Keratinocyte (primary cell): ENCODE measurements at regions not wholly inside any gene's neighbourhood (a gene's known extent, or its start where the extent isn't known, plus 50 kb on each side); places are given as distances from the start of the nearest gene placed in this dataset.

Source experiments
- DNase-seq: peaks from one replicate; pipeline ENCODE4 v3.0.0-alpha.2; 2011; ENCODE audit warnings: low read depth, missing footprints, low spot score
- FAIRE-seq: peaks from 2 replicates; lab custom pipeline; 2011; peaks lifted over from hg19 to GRCh38; lab: Jason Lieb, UNC
- H2AFZ ChIP-seq: 2 replicates; pipeline ENCODE4 v1.6.0; 2012; ENCODE audit warnings: low read length, control low read depth, inconsistent platforms; ENCODE audit not compliant: control insufficient read depth
- H3K27ac ChIP-seq: 2 replicates; pipeline ENCODE4 v1.5.1; 2011; ENCODE audit warnings: low read length; ENCODE audit not compliant: control insufficient read depth, insufficient read depth
- H3K27me3 ChIP-seq: 3 replicates; pipeline ENCODE4 v1.6.0; 2011; ENCODE audit warnings: low read length; ENCODE audit not compliant: control insufficient read depth, insufficient read depth; ENCODE audit errors: extremely low read depth
- H3K36me3 ChIP-seq, 2 experiments: 2 replicates in 1 of 2; 3 replicates in 1 of 2; pipeline ENCODE4 v1.5.1; 2011; ENCODE audit warnings: low read length in 2 of 2, mild to moderate bottlenecking in 1 of 2; ENCODE audit not compliant: control insufficient read depth in 2 of 2, insufficient read depth in 2 of 2; ENCODE audit errors: extremely low read depth in 1 of 2
- H3K4me1 ChIP-seq: 3 replicates; pipeline ENCODE4 v1.5.1; 2011; ENCODE audit warnings: low read length; ENCODE audit not compliant: control insufficient read depth, insufficient read depth; ENCODE audit errors: extremely low read depth
- H3K4me2 ChIP-seq: 3 replicates; pipeline ENCODE4 v1.6.0; 2011; ENCODE audit warnings: low read depth, low read length; ENCODE audit not compliant: control insufficient read depth, insufficient read depth; ENCODE audit errors: extremely low read depth
- H3K4me3 ChIP-seq, 3 experiments: fragments of 200-600 bp in 1 of 3; sonication (generic) in 1 of 3; 2 replicates in 2 of 3; 3 replicates in 1 of 3; pipeline ENCODE4 v1.5.1; 2011 to 2016; ENCODE audit warnings: low read length in 3 of 3, mild to moderate bottlenecking in 3 of 3, control low read depth in 2 of 3, inconsistent platforms in 1 of 3, low read depth in 1 of 3, mixed read lengths in 1 of 3, mixed run types in 1 of 3, moderate library complexity in 1 of 3; ENCODE audit not compliant: control insufficient read depth in 2 of 3, insufficient read depth in 2 of 3; ENCODE audit errors: extremely low read depth in 1 of 3
- H3K79me2 ChIP-seq: 2 replicates; pipeline ENCODE4 v1.6.0; 2012; ENCODE audit warnings: low read length; ENCODE audit not compliant: control insufficient read depth, insufficient read depth
- H3K9ac ChIP-seq: 3 replicates; pipeline ENCODE4 v1.6.0; 2011; ENCODE audit warnings: low read length; ENCODE audit not compliant: control insufficient read depth, insufficient read depth; ENCODE audit errors: extremely low read depth
- H3K9me1 ChIP-seq: 3 replicates; pipeline ENCODE4 v1.6.0; 2011; ENCODE audit warnings: low read length; ENCODE audit not compliant: control insufficient read depth, insufficient read depth; ENCODE audit errors: extremely low read depth
- H3K9me3 ChIP-seq: 2 replicates; pipeline ENCODE4 v1.5.1; 2012; ENCODE audit warnings: low read depth, low read length; ENCODE audit not compliant: control insufficient read depth
- H4K20me1 ChIP-seq: 3 replicates; pipeline ENCODE4 v1.6.0; 2011; ENCODE audit warnings: low read length; ENCODE audit not compliant: control insufficient read depth, insufficient read depth; ENCODE audit errors: extremely low read depth
- CTCF ChIP-seq, 3 experiments: IDR thresholded peaks in 1 of 3; conservative IDR thresholded peaks in 1 of 3; optimal IDR thresholded peaks in 1 of 3; 2 replicates in 2 of 3; 3 replicates in 1 of 3; pipeline versions ENCODE3 to v1.5.1; 2011; ENCODE audit warnings: low read length in 3 of 3, mild to moderate bottlenecking in 3 of 3, moderate library complexity in 2 of 3, control low read depth in 1 of 3, inconsistent platforms in 1 of 3; ENCODE audit not compliant: insufficient read depth in 2 of 3; ENCODE audit errors: extremely low read depth in 1 of 3
- EZH2 ChIP-seq: IDR thresholded peaks from one replicate; pipeline ENCODE4 v1.6.1; 2012; ENCODE audit warnings: inconsistent platforms, mild to moderate bottlenecking, low read length, moderate library complexity
- dilution Hi-C: fragments of 300-500 bp; cut with MboI; formaldehyde crosslinking; loops from one replicate; pipeline ENCODE4 v1.7.0; 2020; ENCODE audit warnings: low sequenced_read_pairs; ENCODE audit not compliant: extremely low pct_ligation_motif_present

DNA sequence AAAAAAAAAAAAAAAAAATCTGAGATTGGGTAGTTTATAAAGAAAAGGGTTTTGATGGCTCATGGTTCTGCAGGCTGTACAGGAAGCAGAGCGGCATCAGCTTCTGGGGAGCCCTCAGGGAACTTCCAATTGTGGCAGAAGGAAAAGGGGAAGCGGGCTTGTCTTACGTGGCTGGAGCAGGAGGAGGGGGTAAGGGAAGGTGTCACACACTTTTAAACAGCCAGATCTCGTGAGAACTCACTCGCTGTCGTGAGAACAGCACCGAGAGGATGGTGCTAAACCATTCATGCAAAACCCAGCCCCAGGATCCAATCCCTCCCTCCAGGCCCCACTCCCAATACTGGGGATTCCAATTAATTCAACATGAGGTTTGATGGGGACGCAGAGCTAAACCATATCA, 806.2 kb downstream of the TBC1D22A start:
- Histone ChIP-seq H4K20me1 (no peaks in the 10 kb centered on the region), H3K36me3 (no peaks in the 10 kb centered on the region), H3K79me2 (no peaks in the 10 kb centered on the region), H3K9me1 (no peaks in the 10 kb centered on the region), H3K4me2 (no peak overlapping the region), H2AFZ (no peak overlapping the region), H3K4me1 (no peaks in the 10 kb centered on the region), H3K9me3 (peaks cover 2% of the 10 kb centered on the region), H3K9ac (no peak overlapping the region), H3K4me3 (no peak overlapping the region), H3K27ac (no peak overlapping the region), H3K27me3 (no peaks in the 10 kb centered on the region)
- no peak for TF ChIP-seq CTCF (optimal IDR thresholded peaks at IDR 0.05 in 1 of 3, IDR thresholded peaks at IDR 0.05 in 1 of 3, conservative IDR thresholded peaks at IDR 0.05 in 1 of 3; ENCODE audit: extremely low read depth in 1 of 3, insufficient read depth in 2 of 3, low read length in 3 of 3)
- TF ChIP-seq EZH2, result no peak
- DNase-seq (no peak), FAIRE-seq (no peak)
- dilution Hi-C loops, result no loop called here

GRCh38 chr22:47567126-47568090, 805.0 kb downstream of the TBC1D22A start:
- Histone ChIP-seq H4K20me1 (no peaks in the 10 kb centered on the region), H3K4me3 (no peak overlapping the region), H3K9me1 (no peaks in the 10 kb centered on the region), H3K27me3 (no peaks in the 10 kb centered on the region), H3K9ac (no peak overlapping the region), H3K27ac (no peak overlapping the region), H3K4me2 (no peak overlapping the region), H2AFZ (no peak overlapping the region), H3K4me1 (no peaks in the 10 kb centered on the region), H3K36me3 (no peaks in the 10 kb centered on the region), H3K9me3 (peaks cover 8% of the 10 kb centered on the region), H3K79me2 (no peaks in the 10 kb centered on the region)
- FAIRE-seq (no peak), DNase-seq (no peak)
- dilution Hi-C loops, result no loop called here
- TF ChIP-seq EZH2 (no peak), CTCF (optimal IDR thresholded peaks at IDR 0.05 in 1 of 3, IDR thresholded peaks at IDR 0.05 in 1 of 3, conservative IDR thresholded peaks at IDR 0.05 in 1 of 3; ENCODE audit: extremely low read depth in 1 of 3, insufficient read depth in 2 of 3, low read length in 3 of 3) (no peak)
